ENCODE measurements at regions not wholly inside any gene's neighbourhood (a gene's known extent, or its start where the extent isn't known, plus 50 kb on each side); places are given as distances from the start of the nearest gene placed in this dataset.

DNA sequence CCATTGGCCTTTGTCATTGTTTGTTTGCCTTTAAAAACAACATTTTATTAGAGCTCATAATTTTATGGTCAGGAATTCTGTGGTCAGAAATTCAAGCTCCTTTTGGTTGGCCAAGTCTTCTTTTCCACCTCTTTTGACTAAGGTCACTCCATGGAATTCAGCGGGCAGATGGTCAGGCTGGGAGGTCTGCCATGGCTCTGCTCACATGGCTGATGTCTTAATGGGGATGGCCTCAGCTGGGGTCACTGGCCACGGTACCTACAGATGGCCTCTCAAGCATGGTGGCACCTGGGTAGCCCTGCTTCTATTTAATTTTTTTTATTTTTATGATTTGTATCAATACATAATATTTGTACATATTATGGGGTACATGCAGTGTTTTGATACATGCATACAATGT, 360.8 kb upstream of the MCTP2 start:
- TF ChIP-seq, protein P1, sequence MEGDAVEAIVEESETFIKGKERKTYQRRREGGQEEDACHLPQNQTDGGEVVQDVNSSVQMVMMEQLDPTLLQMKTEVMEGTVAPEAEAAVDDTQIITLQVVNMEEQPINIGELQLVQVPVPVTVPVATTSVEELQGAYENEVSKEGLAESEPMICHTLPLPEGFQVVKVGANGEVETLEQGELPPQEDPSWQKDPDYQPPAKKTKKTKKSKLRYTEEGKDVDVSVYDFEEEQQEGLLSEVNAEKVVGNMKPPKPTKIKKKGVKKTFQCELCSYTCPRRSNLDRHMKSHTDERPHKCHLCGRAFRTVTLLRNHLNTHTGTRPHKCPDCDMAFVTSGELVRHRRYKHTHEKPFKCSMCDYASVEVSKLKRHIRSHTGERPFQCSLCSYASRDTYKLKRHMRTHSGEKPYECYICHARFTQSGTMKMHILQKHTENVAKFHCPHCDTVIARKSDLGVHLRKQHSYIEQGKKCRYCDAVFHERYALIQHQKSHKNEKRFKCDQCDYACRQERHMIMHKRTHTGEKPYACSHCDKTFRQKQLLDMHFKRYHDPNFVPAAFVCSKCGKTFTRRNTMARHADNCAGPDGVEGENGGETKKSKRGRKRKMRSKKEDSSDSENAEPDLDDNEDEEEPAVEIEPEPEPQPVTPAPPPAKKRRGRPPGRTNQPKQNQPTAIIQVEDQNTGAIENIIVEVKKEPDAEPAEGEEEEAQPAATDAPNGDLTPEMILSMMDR (IDR thresholded peaks at IDR 0.05): no peak
- Histone ChIP-seq H3K36me3 (ENCODE audit: low read depth) (no peaks in the 10 kb centered on the region), H3K4me1 (ENCODE audit: low read depth) (no peaks in the 10 kb centered on the region), H3K4me3 (no peak overlapping the region), H3K9me3 (no peaks in the 10 kb centered on the region)
- no peak for DNase-seq
- intact Hi-C loops (cut with DNase I, micrococcal nuclease): no loop called here
- ATAC-seq: no peak

DNA sequence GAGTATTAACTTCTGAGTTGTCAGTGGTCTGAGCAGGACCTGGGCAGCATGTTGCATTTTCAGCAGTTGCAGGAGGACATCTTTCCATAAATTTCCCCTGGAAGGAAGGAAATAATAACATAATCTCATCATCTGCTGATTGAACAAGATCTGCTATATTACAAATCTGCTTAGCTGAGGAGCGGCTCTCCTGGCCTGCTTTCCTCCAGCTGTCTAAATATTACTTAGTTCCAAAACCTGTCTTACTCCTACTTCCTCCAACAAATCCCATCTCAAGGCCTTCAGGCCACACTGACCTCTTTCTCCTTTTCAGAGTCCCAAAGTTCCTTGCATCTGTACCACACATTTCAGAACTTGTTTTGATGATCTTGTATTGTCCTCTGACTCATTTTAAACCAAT, 364.4 kb upstream of the MCTP2 start:
- intact Hi-C loops (cut with DNase I, micrococcal nuclease): no loop called here
- Histone ChIP-seq H3K4me3 (no peak overlapping the region), H3K4me1 (ENCODE audit: low read depth) (no peaks in the 10 kb centered on the region), H3K36me3 (ENCODE audit: low read depth) (no peaks in the 10 kb centered on the region), H3K9me3 (no peaks in the 10 kb centered on the region)
- ATAC-seq (no peak), DNase-seq (no peak)
- TF ChIP-seq, protein P1 (IDR thresholded peaks at IDR 0.05): no peak

DNA sequence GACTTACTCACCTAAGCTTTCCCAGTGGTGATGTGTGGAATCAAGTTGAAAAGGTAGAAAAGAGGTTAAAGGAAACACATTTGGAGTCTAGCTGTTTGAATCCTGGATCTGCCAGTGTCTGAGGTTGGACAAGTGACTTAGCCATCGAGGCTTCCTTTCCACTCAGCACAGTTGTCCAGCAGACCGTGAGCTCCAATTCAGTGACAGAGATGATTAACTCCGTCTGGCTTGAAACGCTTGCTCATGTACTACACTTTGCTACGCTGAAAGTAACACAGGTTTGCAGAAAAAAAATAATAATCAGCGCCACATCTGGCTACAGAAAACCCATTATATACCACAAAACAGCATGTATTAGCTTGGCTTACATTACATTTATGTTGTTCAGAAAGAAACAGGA, 364.9 kb upstream of the MCTP2 start:
- TF ChIP-seq, protein P1 (IDR thresholded peaks at IDR 0.05): no peak
- Histone ChIP-seq H3K9me3 (no peaks in the 10 kb centered on the region), H3K4me1 (ENCODE audit: low read depth) (no peaks in the 10 kb centered on the region), H3K36me3 (ENCODE audit: low read depth) (no peaks in the 10 kb centered on the region), H3K4me3 (no peak overlapping the region)
- ATAC-seq (no peak), DNase-seq (no peak)
- intact Hi-C loops (cut with DNase I, micrococcal nuclease): no loop called here

DNA sequence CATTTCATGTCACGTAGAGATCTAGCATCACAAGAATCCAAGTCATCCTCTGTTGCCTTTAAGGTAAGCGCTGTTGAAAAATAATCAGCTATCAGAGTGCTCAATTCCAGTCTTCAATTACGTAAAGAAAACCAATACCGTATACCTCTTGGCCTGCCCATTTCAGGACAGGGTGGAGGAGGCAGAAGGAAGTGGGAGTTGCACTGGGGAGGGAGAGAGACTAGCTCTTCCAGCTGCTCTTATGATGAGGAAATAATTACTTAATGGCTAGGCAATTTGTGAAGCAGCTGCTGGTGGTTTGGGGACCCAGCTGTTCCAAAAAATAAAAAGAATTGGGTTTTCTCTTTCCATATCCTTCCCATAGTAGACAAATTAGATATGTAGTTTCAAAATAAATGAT, 365.8 kb upstream of the MCTP2 start:
- Histone ChIP-seq H3K4me1 (ENCODE audit: low read depth) (no peaks in the 10 kb centered on the region), H3K4me3 (no peak overlapping the region), H3K36me3 (ENCODE audit: low read depth) (no peaks in the 10 kb centered on the region), H3K9me3 (no peaks in the 10 kb centered on the region)
- DNase-seq (peak in 1 of 3 donors; percentile 11), ATAC-seq (peak; percentile 38)
- TF ChIP-seq, protein P1 (IDR thresholded peaks at IDR 0.05): no peak
- intact Hi-C loops (cut with DNase I, micrococcal nuclease): no loop called here

DNA sequence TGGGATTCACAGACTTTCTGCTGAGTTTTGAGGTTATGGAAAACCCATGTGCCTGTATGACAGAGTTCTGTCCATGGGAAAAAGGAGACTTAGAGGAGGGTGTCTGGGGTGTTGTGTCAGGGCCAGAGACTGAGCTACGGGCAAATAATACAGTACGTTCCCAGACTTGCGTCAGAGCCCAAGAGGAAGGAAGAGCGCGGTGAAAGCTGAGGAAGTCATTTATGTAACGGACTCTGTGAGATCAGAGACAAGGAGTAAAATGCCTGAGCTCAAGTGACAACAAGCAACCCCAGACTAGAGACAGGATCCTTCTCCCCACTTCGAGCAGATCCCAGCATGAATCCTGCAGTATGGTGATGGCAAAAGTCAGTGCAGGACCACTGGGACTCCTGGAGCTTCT, 368.6 kb upstream of the MCTP2 start:
- H3K9me3 ChIP-seq: no peaks in the 10 kb centered on the region
- no peak overlapping the region for H3K4me3 ChIP-seq
- DNase-seq (peak in 1 of 3 donors; percentile 17), ATAC-seq (peak; percentile 71)
- no peaks in the 10 kb centered on the region for H3K4me1 ChIP-seq (ENCODE audit: low read depth)
- H3K36me3 ChIP-seq (ENCODE audit: low read depth): no peaks in the 10 kb centered on the region
- TF ChIP-seq, protein P1 (IDR thresholded peaks at IDR 0.05): no peak
- intact Hi-C loops (cut with DNase I, micrococcal nuclease): no loop called here

Measured in mucosa of descending colon (tissue), 3 donors.